Omental fat pad (tissue), 3 donors: ENCODE measurements at regions not wholly inside any gene's neighbourhood (a gene's known extent, or its start where the extent isn't known, plus 50 kb on each side); places are given as distances from the start of the nearest gene placed in this dataset.

Experiments used
- ATAC-seq: fragments of 150-250 bp; one replicate; pipeline ENCODE4 v1.9.1; 2016; ENCODE audit warnings: mild to moderate bottlenecking, moderate library complexity; ENCODE audit not compliant: low FRiP score
- DNase-seq: peaks from one replicate; pipeline ENCODE4 v3.0.0-alpha.2; 2019; ENCODE audit warnings: low spot score
- CTCF ChIP-seq, 3 donors: fragments of 450-650 bp; IDR thresholded peaks; one replicate each; pipeline ENCODE4 v1.5.1; 2016 to 2017; ENCODE audit warnings: antibody characterized with exemption in 3 of 3, mild to moderate bottlenecking in 3 of 3, moderate library complexity in 2 of 3

- ATAC-seq (peak; percentile 80), DNase-seq (no peak)
- no peak for TF ChIP-seq CTCF (IDR thresholded peaks at IDR 0.05)
These were observed 112.9 kb upstream of the CACNA1A start for GRCh38 chr19:13619203-13619632.

DNA sequence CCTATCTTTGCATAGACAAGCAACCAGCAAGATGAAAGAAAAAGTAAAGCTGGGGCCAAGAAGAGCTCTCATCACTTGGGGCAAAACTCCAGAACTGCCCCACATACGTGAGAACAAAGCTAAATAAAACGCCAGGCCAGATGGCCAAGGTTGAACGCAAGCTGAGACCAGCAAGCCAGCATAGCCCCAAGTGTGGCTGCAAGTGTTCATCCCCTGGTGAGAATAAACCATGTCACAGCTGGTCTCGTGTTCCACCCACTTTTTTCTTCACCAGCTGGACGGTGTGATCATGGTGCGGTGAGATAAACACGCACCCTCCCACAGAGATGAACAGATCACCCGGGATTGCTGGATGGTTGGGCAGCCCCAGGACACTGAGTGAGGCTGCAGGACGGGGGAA, 109.6 kb upstream of the CACNA1A start:
- DNase-seq (no peak), ATAC-seq (no peak)
- TF ChIP-seq CTCF (IDR thresholded peaks at IDR 0.05), result no peak

- ATAC-seq, result no peak
- DNase-seq, result no peak
- TF ChIP-seq CTCF (IDR thresholded peaks at IDR 0.05), result no peak
These were observed 107.2 kb upstream of the CACNA1A start for GRCh38 chr19:13613447-13613846.

GRCh38 chr19:13611596-13611995, 105.3 kb upstream of the CACNA1A start:
- ATAC-seq (no peak), DNase-seq (no peak)
- TF ChIP-seq CTCF (IDR thresholded peaks at IDR 0.05), result no peak

- ATAC-seq, result no peak
- DNase-seq, result no peak
- no peak for TF ChIP-seq CTCF (IDR thresholded peaks at IDR 0.05)
These were observed 103.9 kb upstream of the CACNA1A start for GRCh38 chr19:13610039-13610691.

- DNase-seq, result no peak
- TF ChIP-seq CTCF (IDR thresholded peaks at IDR 0.05), result no peak
- ATAC-seq, result no peak
These were observed 99.9 kb upstream of the CACNA1A start for GRCh38 chr19:13606156-13606555.

- no peak for DNase-seq
- no peak for TF ChIP-seq CTCF (IDR thresholded peaks at IDR 0.05)
- ATAC-seq, result no peak
These were observed 98.8 kb upstream of the CACNA1A start for GRCh38 chr19:13604902-13605586.
